ENCODE measurements at regions not wholly inside any gene's neighbourhood (a gene's known extent, or its start where the extent isn't known, plus 50 kb on each side); places are given as distances from the start of the nearest gene placed in this dataset.
"Not testable (repeated sequence)": the region's sequence is repeated elsewhere in the genome, so short reads cannot be mapped to it uniquely, and the experiment has no call there.

DNA sequence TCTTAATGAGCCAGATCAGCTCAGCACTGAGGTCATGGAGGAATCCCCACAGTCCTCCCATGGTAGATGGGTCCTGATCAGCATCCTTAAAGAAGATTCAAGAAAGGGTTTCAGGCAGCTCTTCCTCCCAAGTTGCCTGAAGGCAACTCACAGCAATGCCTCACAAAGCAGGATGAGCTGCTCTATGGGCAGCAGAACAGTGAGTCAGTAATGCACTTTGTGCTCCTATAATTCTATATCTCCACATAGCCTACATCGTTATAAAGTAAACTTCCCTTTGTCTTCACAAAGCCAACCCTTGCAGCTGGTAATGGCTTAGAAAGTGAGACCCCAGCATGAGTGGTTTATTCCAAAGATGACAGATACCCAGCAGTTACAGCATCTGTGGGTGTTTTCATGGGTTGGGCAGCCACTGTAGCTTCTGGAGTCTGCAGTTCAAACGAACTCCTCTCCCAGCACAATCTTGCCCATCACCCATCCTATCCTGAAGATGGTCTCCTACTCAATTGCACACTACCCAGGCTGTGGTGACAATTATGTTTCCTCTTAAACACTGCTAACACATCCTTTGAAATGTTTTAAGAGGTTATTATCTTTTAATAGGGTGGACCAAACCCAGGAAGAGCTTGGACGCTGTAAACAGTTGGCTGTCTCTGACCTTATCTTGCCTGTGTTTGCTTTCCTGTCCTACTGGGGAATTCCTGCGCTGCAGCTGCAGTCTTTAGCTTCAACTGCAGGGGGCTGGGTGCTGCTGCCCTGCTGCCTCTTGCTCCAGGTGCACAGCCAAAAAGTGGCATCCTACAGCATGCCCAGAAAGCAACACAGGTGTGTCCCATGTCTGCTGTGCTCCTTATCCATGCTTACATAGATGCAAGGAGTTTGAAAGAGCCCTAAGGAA is 286.9 kb downstream of the ANAPC1 start:
- DNase-seq, result not testable (repeated sequence)

DNA sequence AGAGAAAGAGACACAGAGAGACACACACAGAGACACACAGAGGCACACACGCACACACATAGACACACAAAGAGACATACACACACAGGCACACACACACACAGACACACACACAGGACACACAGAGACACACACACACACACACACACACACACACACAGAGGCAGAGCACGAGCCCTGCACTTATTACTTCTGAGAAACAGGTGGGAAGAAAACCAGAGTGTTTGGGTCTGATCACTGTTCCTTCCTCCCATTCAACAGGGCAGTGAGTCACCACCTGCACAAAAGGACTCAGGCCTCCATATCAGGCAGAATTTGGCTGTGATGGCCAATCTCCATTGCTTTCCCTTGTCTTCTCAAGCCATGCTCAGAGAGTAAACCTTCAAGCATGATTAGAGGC is 285.0 kb downstream of the ANAPC1 start:
- DNase-seq, result not testable (repeated sequence)

GRCh38 chr2:111602259-111602658 is 281.7 kb downstream of the ANAPC1 start:
- DNase-seq, result not testable (repeated sequence)

DNA sequence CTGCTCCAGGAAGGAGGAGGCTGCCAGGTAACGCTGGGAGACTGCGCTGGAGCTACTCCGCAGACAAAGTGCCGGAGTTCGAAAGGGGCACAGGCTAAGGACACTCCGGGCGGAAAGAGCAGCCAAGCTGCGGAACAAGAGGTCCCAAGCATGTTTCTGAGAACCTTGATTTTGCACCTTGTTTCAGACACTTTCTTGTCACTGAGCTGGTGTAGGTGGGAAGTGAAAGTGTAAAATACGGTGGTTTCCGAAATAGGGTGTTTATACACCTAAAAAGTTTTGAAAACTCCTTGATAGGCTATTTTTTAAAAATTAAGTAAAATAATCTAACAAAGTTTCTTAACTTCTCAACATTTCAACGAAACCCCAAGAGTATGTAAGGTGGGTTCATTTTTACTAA is 278.2 kb downstream of the ANAPC1 start:
- DNase-seq, result not testable (repeated sequence)

DNA sequence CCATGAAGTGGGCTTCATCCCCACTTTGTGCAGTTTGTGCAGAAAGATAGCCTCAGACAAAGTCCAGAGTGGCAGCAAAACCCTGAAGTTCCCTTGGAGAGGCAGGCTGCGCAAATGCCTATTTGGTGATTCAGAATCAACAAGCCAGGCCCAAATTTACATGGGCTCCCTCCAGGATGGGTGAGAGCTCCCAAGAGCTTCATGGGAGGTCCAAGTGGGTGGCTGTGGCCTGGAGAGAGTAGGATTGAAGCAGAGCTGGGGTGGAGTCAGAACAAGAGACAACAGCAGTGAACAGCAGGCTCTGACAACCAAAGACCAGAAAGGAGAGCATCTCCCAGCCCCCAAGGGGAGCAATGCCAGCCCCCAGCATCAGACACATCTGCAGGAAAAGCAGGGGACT is 277.4 kb downstream of the ANAPC1 start:
- not testable (repeated sequence) for DNase-seq

- DNase-seq, result not testable (repeated sequence)
These were observed 274.7 kb downstream of the ANAPC1 start for GRCh38 chr2:111609146-111609844.

DNA sequence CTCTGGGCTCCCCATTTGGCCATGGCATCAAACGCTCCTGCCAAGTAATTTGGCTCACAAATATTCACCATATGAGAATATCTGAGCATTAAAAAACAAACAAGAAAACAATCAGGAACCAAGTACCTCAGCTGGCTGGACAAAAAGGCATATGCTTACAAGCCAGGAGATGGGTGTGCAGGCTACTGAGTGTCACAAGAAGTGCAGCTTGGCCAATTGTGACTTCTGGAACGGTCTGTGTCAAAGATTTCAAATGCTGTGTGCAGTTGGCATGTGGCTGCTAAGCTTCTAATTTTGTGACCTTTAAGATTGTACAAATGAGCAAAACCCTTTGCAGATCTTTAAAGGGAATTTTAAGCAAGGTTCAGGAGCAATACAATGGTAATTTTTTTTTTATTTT is 274.0 kb downstream of the ANAPC1 start:
- DNase-seq, result not testable (repeated sequence)

GRCh38 chr2:111616651-111617218 is 267.3 kb downstream of the ANAPC1 start:
- DNase-seq, result no peak

DNA sequence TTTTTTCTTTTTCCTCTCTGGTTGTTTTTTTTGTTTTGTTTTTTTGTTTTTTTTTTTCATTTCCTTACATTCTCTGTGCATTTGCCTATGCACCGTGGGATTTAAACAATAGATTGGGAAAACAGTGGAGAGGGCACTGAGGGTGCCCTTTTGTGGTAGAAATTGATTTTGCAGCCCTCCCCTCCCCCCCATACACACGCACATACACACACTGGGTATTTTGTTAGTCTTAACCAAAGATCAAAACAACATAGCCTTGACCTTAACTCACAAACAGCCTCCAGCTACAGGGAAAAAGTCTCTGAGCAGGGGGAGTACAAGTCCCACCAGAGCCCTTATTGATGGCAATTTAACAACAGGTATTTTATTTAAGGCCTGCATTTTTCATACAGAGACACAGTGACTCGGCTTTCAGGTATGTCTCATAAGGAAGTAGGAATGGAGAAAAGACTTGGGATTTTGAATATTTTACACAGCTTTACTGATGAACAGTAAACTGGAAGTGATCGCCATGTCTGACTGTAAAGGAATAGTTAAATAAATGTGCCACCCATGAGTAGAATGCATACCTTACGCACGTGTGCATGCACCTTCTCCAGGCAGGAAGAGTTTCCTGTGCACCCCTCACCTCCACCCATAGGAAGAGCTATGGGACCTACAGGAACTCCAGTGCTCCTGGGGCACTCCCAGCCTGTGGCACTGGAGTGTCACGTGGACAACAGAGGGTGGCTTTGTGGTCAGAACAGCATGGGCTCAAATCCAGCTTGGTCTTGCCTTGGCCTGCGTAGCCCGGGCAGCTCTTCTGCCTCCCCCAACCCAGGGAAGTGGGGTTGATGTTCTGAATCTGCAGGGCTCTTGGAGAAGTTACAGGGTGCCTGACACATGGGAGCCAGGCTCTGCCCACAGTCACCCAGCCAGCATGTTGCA is 266.4 kb downstream of the ANAPC1 start:
- DNase-seq, result no peak

- peak; percentile 53 for DNase-seq
These were observed 265.6 kb downstream of the ANAPC1 start for GRCh38 chr2:111618226-111618977.

- DNase-seq, result peak; percentile 56
These were observed 264.8 kb downstream of the ANAPC1 start for GRCh38 chr2:111618978-111619902.

- no peak for DNase-seq
These were observed 263.7 kb downstream of the ANAPC1 start for GRCh38 chr2:111620281-111620680.

DNA sequence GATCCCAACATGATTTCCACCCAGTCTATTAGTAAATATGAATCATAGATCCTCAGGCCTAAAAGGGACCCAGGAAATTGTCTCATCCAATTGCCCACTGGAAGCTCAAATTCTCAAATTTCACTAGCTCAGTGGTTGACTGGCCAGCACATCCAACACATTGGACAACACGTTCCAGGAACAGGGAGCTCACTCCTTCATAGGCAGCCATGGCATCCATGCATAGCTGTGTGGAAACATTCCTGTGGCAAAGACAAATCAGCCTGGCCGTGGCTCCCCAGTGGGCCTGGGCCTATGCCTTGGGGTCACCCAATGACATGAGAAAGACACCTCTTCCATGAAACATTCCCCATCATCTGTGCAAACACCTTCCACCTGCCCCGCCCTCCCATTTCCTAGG is 261.1 kb downstream of the ANAPC1 start:
- DNase-seq, result no peak

- no peak for DNase-seq
These were observed 260.6 kb downstream of the ANAPC1 start for GRCh38 chr2:111623380-111623779.

DNA sequence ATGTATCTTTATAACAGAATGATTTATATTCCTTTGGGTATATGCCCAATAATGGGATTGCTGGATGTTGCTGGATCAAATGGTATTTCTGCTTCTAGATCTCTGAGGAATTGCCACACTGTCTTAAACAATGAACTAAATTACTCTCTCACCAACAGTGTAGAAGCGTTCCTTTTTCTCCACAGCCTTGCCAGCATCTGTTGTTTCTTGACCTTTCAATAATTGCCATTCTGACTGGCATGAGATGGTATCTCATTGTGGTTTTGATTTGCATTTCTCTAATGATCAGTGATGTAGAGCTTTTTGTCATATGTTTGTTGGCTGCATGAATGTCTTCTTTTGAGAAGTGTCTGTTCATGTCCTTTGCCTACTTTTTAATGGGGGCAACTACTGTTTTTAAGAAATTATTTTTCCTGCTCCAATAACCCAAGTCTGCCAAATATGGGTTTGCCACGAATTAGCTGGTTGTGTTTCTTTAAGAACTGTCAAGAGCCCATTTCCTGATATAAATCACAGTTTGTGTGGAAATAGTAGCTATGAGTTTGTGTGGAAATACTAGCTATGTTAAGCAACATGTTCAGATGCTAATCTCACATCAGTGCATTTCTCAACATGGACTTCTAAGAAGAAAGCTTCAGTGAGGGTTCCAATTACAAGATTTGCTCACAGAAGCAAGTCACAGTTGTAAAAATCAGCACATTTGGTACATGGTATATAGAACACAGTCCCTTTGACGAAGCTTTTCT is 259.4 kb downstream of the ANAPC1 start:
- DNase-seq, result peak; percentile 85

- not testable (repeated sequence) for DNase-seq
These were observed 258.8 kb downstream of the ANAPC1 start for GRCh38 chr2:111625157-111625537.

GRCh38 chr2:111626037-111626864 is 257.7 kb downstream of the ANAPC1 start:
- peak; percentile 79 for DNase-seq

- DNase-seq, result no peak
These were observed 257.2 kb downstream of the ANAPC1 start for GRCh38 chr2:111626865-111627163.

- DNase-seq, result no peak
These were observed 256.7 kb downstream of the ANAPC1 start for GRCh38 chr2:111627256-111627655.
